Keratinocyte (primary cell): ENCODE measurements at regions not wholly inside any gene's neighbourhood (a gene's known extent, or its start where the extent isn't known, plus 50 kb on each side); places are given as distances from the start of the nearest gene placed in this dataset.

Experiments used
- DNase-seq: peaks from one replicate; pipeline ENCODE4 v3.0.0-alpha.2; 2011; ENCODE audit warnings: low read depth, missing footprints, low spot score
- FAIRE-seq: peaks from 2 replicates; lab custom pipeline; 2011; peaks lifted over from hg19 to GRCh38; lab: Jason Lieb, UNC
- H2AFZ ChIP-seq: 2 replicates; pipeline ENCODE4 v1.6.0; 2012; ENCODE audit warnings: low read length, control low read depth, inconsistent platforms; ENCODE audit not compliant: control insufficient read depth
- H3K27ac ChIP-seq: 2 replicates; pipeline ENCODE4 v1.5.1; 2011; ENCODE audit warnings: low read length; ENCODE audit not compliant: control insufficient read depth, insufficient read depth
- H3K27me3 ChIP-seq: 3 replicates; pipeline ENCODE4 v1.6.0; 2011; ENCODE audit warnings: low read length; ENCODE audit not compliant: control insufficient read depth, insufficient read depth; ENCODE audit errors: extremely low read depth
- H3K36me3 ChIP-seq, 2 experiments: 2 replicates in 1 of 2; 3 replicates in 1 of 2; pipeline ENCODE4 v1.5.1; 2011; ENCODE audit warnings: low read length in 2 of 2, mild to moderate bottlenecking in 1 of 2; ENCODE audit not compliant: control insufficient read depth in 2 of 2, insufficient read depth in 2 of 2; ENCODE audit errors: extremely low read depth in 1 of 2
- H3K4me1 ChIP-seq: 3 replicates; pipeline ENCODE4 v1.5.1; 2011; ENCODE audit warnings: low read length; ENCODE audit not compliant: control insufficient read depth, insufficient read depth; ENCODE audit errors: extremely low read depth
- H3K4me2 ChIP-seq: 3 replicates; pipeline ENCODE4 v1.6.0; 2011; ENCODE audit warnings: low read depth, low read length; ENCODE audit not compliant: control insufficient read depth, insufficient read depth; ENCODE audit errors: extremely low read depth
- H3K4me3 ChIP-seq, 3 experiments: fragments of 200-600 bp in 1 of 3; sonication (generic) in 1 of 3; 2 replicates in 2 of 3; 3 replicates in 1 of 3; pipeline ENCODE4 v1.5.1; 2011 to 2016; ENCODE audit warnings: low read length in 3 of 3, mild to moderate bottlenecking in 3 of 3, control low read depth in 2 of 3, inconsistent platforms in 1 of 3, low read depth in 1 of 3, mixed read lengths in 1 of 3, mixed run types in 1 of 3, moderate library complexity in 1 of 3; ENCODE audit not compliant: control insufficient read depth in 2 of 3, insufficient read depth in 2 of 3; ENCODE audit errors: extremely low read depth in 1 of 3
- H3K79me2 ChIP-seq: 2 replicates; pipeline ENCODE4 v1.6.0; 2012; ENCODE audit warnings: low read length; ENCODE audit not compliant: control insufficient read depth, insufficient read depth
- H3K9ac ChIP-seq: 3 replicates; pipeline ENCODE4 v1.6.0; 2011; ENCODE audit warnings: low read length; ENCODE audit not compliant: control insufficient read depth, insufficient read depth; ENCODE audit errors: extremely low read depth
- H3K9me1 ChIP-seq: 3 replicates; pipeline ENCODE4 v1.6.0; 2011; ENCODE audit warnings: low read length; ENCODE audit not compliant: control insufficient read depth, insufficient read depth; ENCODE audit errors: extremely low read depth
- H3K9me3 ChIP-seq: 2 replicates; pipeline ENCODE4 v1.5.1; 2012; ENCODE audit warnings: low read depth, low read length; ENCODE audit not compliant: control insufficient read depth
- H4K20me1 ChIP-seq: 3 replicates; pipeline ENCODE4 v1.6.0; 2011; ENCODE audit warnings: low read length; ENCODE audit not compliant: control insufficient read depth, insufficient read depth; ENCODE audit errors: extremely low read depth
- CTCF ChIP-seq, 3 experiments: IDR thresholded peaks in 1 of 3; conservative IDR thresholded peaks in 1 of 3; optimal IDR thresholded peaks in 1 of 3; 2 replicates in 2 of 3; 3 replicates in 1 of 3; pipeline versions ENCODE3 to v1.5.1; 2011; ENCODE audit warnings: low read length in 3 of 3, mild to moderate bottlenecking in 3 of 3, moderate library complexity in 2 of 3, control low read depth in 1 of 3, inconsistent platforms in 1 of 3; ENCODE audit not compliant: insufficient read depth in 2 of 3; ENCODE audit errors: extremely low read depth in 1 of 3
- EZH2 ChIP-seq: IDR thresholded peaks from one replicate; pipeline ENCODE4 v1.6.1; 2012; ENCODE audit warnings: inconsistent platforms, mild to moderate bottlenecking, low read length, moderate library complexity
- dilution Hi-C: fragments of 300-500 bp; cut with MboI; formaldehyde crosslinking; loops from one replicate; pipeline ENCODE4 v1.7.0; 2020; ENCODE audit warnings: low sequenced_read_pairs; ENCODE audit not compliant: extremely low pct_ligation_motif_present

- H3K4me3 ChIP-seq: no peak overlapping the region
- dilution Hi-C loops: no loop called here
- no peaks in the 10 kb centered on the region for H3K36me3 ChIP-seq
- no peaks in the 10 kb centered on the region for H3K79me2 ChIP-seq
- H3K9me3 ChIP-seq: no peaks in the 10 kb centered on the region
- FAIRE-seq: no peak
- H3K9ac ChIP-seq: no peak overlapping the region
- no peaks in the 10 kb centered on the region for H3K27me3 ChIP-seq
- no peak overlapping the region for H2AFZ ChIP-seq
- no peak overlapping the region for H3K4me2 ChIP-seq
- no peak for DNase-seq
- no peaks in the 10 kb centered on the region for H4K20me1 ChIP-seq
- no peaks in the 10 kb centered on the region for H3K4me1 ChIP-seq
- no peak overlapping the region for H3K27ac ChIP-seq
- no peaks in the 10 kb centered on the region for H3K9me1 ChIP-seq
- TF ChIP-seq CTCF (optimal IDR thresholded peaks at IDR 0.05 in 1 of 3, IDR thresholded peaks at IDR 0.05 in 1 of 3, conservative IDR thresholded peaks at IDR 0.05 in 1 of 3; ENCODE audit: extremely low read depth in 1 of 3, insufficient read depth in 2 of 3, low read length in 3 of 3) (no peak), EZH2 (no peak)
These were observed 938.3 kb upstream of the PTPRD start for GRCh38 chr9:11551106-11551505.

- dilution Hi-C loops: no loop called here
- H3K27me3 ChIP-seq: no peaks in the 10 kb centered on the region
- no peak for DNase-seq
- H3K9me3 ChIP-seq: no peaks in the 10 kb centered on the region
- H3K4me2 ChIP-seq: no peak overlapping the region
- no peak for TF ChIP-seq EZH2
- TF ChIP-seq CTCF (optimal IDR thresholded peaks at IDR 0.05 in 1 of 3, IDR thresholded peaks at IDR 0.05 in 1 of 3, conservative IDR thresholded peaks at IDR 0.05 in 1 of 3; ENCODE audit: extremely low read depth in 1 of 3, insufficient read depth in 2 of 3, low read length in 3 of 3): no peak
- H3K4me1 ChIP-seq: no peaks in the 10 kb centered on the region
- H3K9me1 ChIP-seq: no peaks in the 10 kb centered on the region
- H4K20me1 ChIP-seq: no peaks in the 10 kb centered on the region
- H3K4me3 ChIP-seq: no peak overlapping the region
- H3K79me2 ChIP-seq: no peaks in the 10 kb centered on the region
- no peaks in the 10 kb centered on the region for H3K36me3 ChIP-seq
- H3K27ac ChIP-seq: no peak overlapping the region
- no peak overlapping the region for H2AFZ ChIP-seq
- no peak overlapping the region for H3K9ac ChIP-seq
- no peak for FAIRE-seq
These were observed 945.2 kb upstream of the PTPRD start for GRCh38 chr9:11558043-11558442.
